Choroid plexus epithelial cell (primary cell): ENCODE measurements at regions not wholly inside any gene's neighbourhood (a gene's known extent, or its start where the extent isn't known, plus 50 kb on each side); places are given as distances from the start of the nearest gene placed in this dataset.

ENCODE experiments used
- DNase-seq: peaks from one replicate; pipeline ENCODE4 v3.0.0-alpha.2; 2010; ENCODE audit warnings: low read depth
- H3K4me3 ChIP-seq: 2 replicates; pipeline ENCODE4 v1.5.1; 2011; ENCODE audit warnings: low read depth, mild to moderate bottlenecking, control low read depth, low read length, moderate library complexity
- TF ChIP-seq, protein P1 (sequence below): conservative IDR thresholded peaks from 2 replicates; pipeline ENCODE4 v1.5.1; 2011; ENCODE audit warnings: low read depth, mild to moderate bottlenecking, control low read depth, inconsistent platforms, low read length, moderate library complexity

GRCh38 chr20:11324990-11325389, 592.7 kb upstream of the BTBD3 start:
- no peak for DNase-seq
- H3K4me3 ChIP-seq = no peak overlapping the region
- TF ChIP-seq, protein P1, sequence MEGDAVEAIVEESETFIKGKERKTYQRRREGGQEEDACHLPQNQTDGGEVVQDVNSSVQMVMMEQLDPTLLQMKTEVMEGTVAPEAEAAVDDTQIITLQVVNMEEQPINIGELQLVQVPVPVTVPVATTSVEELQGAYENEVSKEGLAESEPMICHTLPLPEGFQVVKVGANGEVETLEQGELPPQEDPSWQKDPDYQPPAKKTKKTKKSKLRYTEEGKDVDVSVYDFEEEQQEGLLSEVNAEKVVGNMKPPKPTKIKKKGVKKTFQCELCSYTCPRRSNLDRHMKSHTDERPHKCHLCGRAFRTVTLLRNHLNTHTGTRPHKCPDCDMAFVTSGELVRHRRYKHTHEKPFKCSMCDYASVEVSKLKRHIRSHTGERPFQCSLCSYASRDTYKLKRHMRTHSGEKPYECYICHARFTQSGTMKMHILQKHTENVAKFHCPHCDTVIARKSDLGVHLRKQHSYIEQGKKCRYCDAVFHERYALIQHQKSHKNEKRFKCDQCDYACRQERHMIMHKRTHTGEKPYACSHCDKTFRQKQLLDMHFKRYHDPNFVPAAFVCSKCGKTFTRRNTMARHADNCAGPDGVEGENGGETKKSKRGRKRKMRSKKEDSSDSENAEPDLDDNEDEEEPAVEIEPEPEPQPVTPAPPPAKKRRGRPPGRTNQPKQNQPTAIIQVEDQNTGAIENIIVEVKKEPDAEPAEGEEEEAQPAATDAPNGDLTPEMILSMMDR = no peak

DNA sequence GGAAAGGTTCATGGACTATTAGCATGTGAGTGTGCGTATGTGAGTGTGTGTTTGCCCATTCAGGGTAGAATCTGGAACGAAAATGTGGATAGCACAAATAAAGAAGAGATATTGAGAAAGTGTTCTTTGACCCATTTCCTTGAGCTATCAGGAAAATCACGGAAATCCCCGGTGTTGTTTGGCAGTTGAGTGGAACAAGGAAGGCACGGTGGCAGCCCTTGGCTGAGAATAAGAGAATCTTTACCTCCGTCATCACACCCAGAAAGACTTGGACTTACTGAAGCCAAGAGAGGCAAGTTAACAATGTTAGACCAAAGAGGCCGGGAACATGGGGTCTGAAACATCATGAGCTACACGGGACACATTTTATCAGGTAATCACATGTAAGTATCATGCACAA, 588.9 kb upstream of the BTBD3 start:
- no peak overlapping the region for H3K4me3 ChIP-seq
- no peak for DNase-seq
- TF ChIP-seq, protein P1 = no peak

- H3K4me3 ChIP-seq = no peak overlapping the region
- DNase-seq = no peak
- TF ChIP-seq, protein P1 = no peak
Observed at GRCh38 chr20:11329271-11329670, 588.4 kb upstream of the BTBD3 start.

GRCh38 chr20:11331096-11331495, 586.6 kb upstream of the BTBD3 start:
- peak; percentile 21 for DNase-seq

GRCh38 chr20:11332381-11332780, 585.3 kb upstream of the BTBD3 start:
- TF ChIP-seq, protein P1 = no peak
- H3K4me3 ChIP-seq = no peak overlapping the region
- DNase-seq = peak; percentile 31

More at GRCh38 chr20:11331096-11331495, 586.6 kb upstream of the BTBD3 start:
- TF ChIP-seq, protein P1 = no peak
- H3K4me3 ChIP-seq = no peak overlapping the region

- no peak overlapping the region for H3K4me3 ChIP-seq
- TF ChIP-seq, protein P1 = no peak
- DNase-seq = no peak
Observed at GRCh38 chr20:11333634-11334033, 584.1 kb upstream of the BTBD3 start.

- DNase-seq = peak; percentile 47
- H3K4me3 ChIP-seq = no peak overlapping the region
- TF ChIP-seq, protein P1 = no peak
Observed at GRCh38 chr20:11337361-11338130, 580.1 kb upstream of the BTBD3 start.
